Smooth muscle cell (in vitro differentiated cells): ENCODE measurements at regions not wholly inside any gene's neighbourhood (a gene's known extent, or its start where the extent isn't known, plus 50 kb on each side); places are given as distances from the start of the nearest gene placed in this dataset.
"Not testable (repeated sequence)": the region's sequence is repeated elsewhere in the genome, so short reads cannot be mapped to it uniquely, and the experiment has no call there.

Source experiments
- DNase-seq: peaks from one replicate; lab custom pipeline; 2025; ENCODE audit not compliant: unreplicated experiment; lab: John Stamatoyannopoulos, UW
- H2AFZ ChIP-seq: fragments of 200-600 bp; sonication (generic); 2 replicates; pipeline ENCODE4 v1.6.0; 2016; ENCODE audit warnings: antibody characterized with exemption, low read depth, mild to moderate bottlenecking
- H3F3A ChIP-seq: fragments of 200-600 bp; sonication (generic); 2 replicates; pipeline ENCODE4 v1.6.0; 2017; ENCODE audit warnings: antibody characterized with exemption, low read depth
- H3K27ac ChIP-seq: fragments of 200-600 bp; sonication (generic); 2 replicates; pipeline ENCODE4 v1.5.1; 2016; ENCODE audit warnings: low read depth, mild to moderate bottlenecking
- H3K27me3 ChIP-seq: fragments of 200-600 bp; sonication (generic); 2 replicates; pipeline ENCODE4 v1.6.1; 2016; ENCODE audit warnings: low read depth, mild to moderate bottlenecking
- H3K36me3 ChIP-seq: fragments of 200-600 bp; sonication (generic); 2 replicates; pipeline ENCODE4 v1.5.1; 2016; ENCODE audit warnings: low read depth
- H3K4me1 ChIP-seq: fragments of 200-600 bp; sonication (generic); 2 replicates; pipeline ENCODE4 v1.5.1; 2016; ENCODE audit warnings: low read depth
- H3K4me2 ChIP-seq: fragments of 200-600 bp; sonication (generic); 2 replicates; pipeline ENCODE4 v1.6.0; 2016; ENCODE audit warnings: mild to moderate bottlenecking
- H3K4me3 ChIP-seq: fragments of 200-600 bp; sonication (generic); 2 replicates; pipeline ENCODE4 v1.5.1; 2016; ENCODE audit warnings: mild to moderate bottlenecking
- H3K79me2 ChIP-seq: fragments of 200-600 bp; sonication (generic); 2 replicates; pipeline ENCODE4 v1.6.0; 2016; ENCODE audit warnings: low read depth, mild to moderate bottlenecking
- H3K9ac ChIP-seq: fragments of 200-600 bp; sonication (generic); 2 replicates; pipeline ENCODE4 v1.6.0; 2016; ENCODE audit warnings: low read depth
- H3K9me3 ChIP-seq: fragments of 200-600 bp; sonication (generic); replicated peaks from 2 replicates; pipeline ENCODE4 v1.5.1; 2016; ENCODE audit warnings: low read depth
- H4K20me1 ChIP-seq: fragments of 200-600 bp; sonication (generic); 2 replicates; pipeline ENCODE4 v1.6.0; 2016; ENCODE audit warnings: low read depth
- CTCF ChIP-seq: fragments of 200-600 bp; sonication (generic); IDR thresholded peaks from 2 replicates; pipeline ENCODE4 v1.5.1; 2017; ENCODE audit warnings: borderline replicate concordance, mild to moderate bottlenecking, antibody characterized with exemption; ENCODE audit not compliant: insufficient read depth, poor library complexity, severe bottlenecking
- WGBS: methylation state at CpG from one replicate; pipeline ENCODE4 v1.1.7; 2016; ENCODE audit warnings: low lambda C conversion rate; 5-methylcytosine and 5-hydroxymethylcytosine counted together

GRCh38 chr20:28594476-28594875 lies 2663.0 kb upstream of the DEFB115 start:
- not testable (repeated sequence) for H3K9me3 ChIP-seq, H3K4me3 ChIP-seq, H2AFZ ChIP-seq, H3K4me1 ChIP-seq, H3K4me2 ChIP-seq, DNase-seq, H3K27ac ChIP-seq, H3K36me3 ChIP-seq, H3K9ac ChIP-seq, H4K20me1 ChIP-seq, H3K79me2 ChIP-seq, H3F3A ChIP-seq, H3K27me3 ChIP-seq
- 73% methylated on average over 6 of the region's 7 CpGs for whole genome bisulfite sequencing

GRCh38 chr20:28602006-28602402 lies 2655.5 kb upstream of the DEFB115 start:
- WGBS = 98% methylated on average over 6 of the region's 7 CpGs
- H3K9ac ChIP-seq, H4K20me1 ChIP-seq, H3K36me3 ChIP-seq, H3K4me3 ChIP-seq, H3K4me1 ChIP-seq, H3K27me3 ChIP-seq, H3K4me2 ChIP-seq, H3F3A ChIP-seq, DNase-seq, H3K27ac ChIP-seq, H2AFZ ChIP-seq, H3K79me2 ChIP-seq, H3K9me3 ChIP-seq: not testable (repeated sequence)

GRCh38 chr20:28602403-28603217 lies 2654.9 kb upstream of the DEFB115 start:
- WGBS = 89% methylated on average over 69 of the region's 71 CpGs
- not testable (repeated sequence) for DNase-seq, H3K79me2 ChIP-seq, H3F3A ChIP-seq, H3K36me3 ChIP-seq, H3K9ac ChIP-seq, H3K4me1 ChIP-seq, H3K9me3 ChIP-seq, H3K27ac ChIP-seq, H3K4me2 ChIP-seq, H2AFZ ChIP-seq, H3K27me3 ChIP-seq, H4K20me1 ChIP-seq, H3K4me3 ChIP-seq

- not testable (repeated sequence) for H3K27me3 ChIP-seq, H3K27ac ChIP-seq, H3K9me3 ChIP-seq, H3K4me2 ChIP-seq, DNase-seq, H3K79me2 ChIP-seq, H4K20me1 ChIP-seq, H2AFZ ChIP-seq, H3K36me3 ChIP-seq, H3K4me3 ChIP-seq, H3K4me1 ChIP-seq, H3K9ac ChIP-seq, H3F3A ChIP-seq
- 91% methylated on average over 17 of the region's 17 CpGs for WGBS
These were observed 2654.3 kb upstream of the DEFB115 start for GRCh38 chr20:28603218-28603577.

- no peak for DNase-seq
- Histone ChIP-seq H2AFZ (no peak overlapping the region), H3F3A (no peaks in the 10 kb centered on the region), H3K79me2 (no peaks in the 10 kb centered on the region), H4K20me1 (no peaks in the 10 kb centered on the region), H3K9me3 (peaks cover 24% of the 10 kb centered on the region), H3K27me3 (no peaks in the 10 kb centered on the region), H3K4me1 (no peaks in the 10 kb centered on the region), H3K36me3 (no peaks in the 10 kb centered on the region), H3K4me3 (no peak overlapping the region), H3K27ac (no peak overlapping the region), H3K9ac (no peak overlapping the region), H3K4me2 (no peak overlapping the region)
- WGBS = 52% methylated on average over 1 of the region's 1 CpG
- TF ChIP-seq CTCF = no peak
These were observed 2641.1 kb upstream of the DEFB115 start for GRCh38 chr20:28616354-28616753.

GRCh38 chr20:28619956-28620651 lies 2637.4 kb upstream of the DEFB115 start:
- not testable (repeated sequence) for H3K4me1 ChIP-seq, H3K9ac ChIP-seq, H3K27me3 ChIP-seq, H3K79me2 ChIP-seq, H3K27ac ChIP-seq, H3K36me3 ChIP-seq, H4K20me1 ChIP-seq, H3K4me3 ChIP-seq, H3K9me3 ChIP-seq, DNase-seq, H3F3A ChIP-seq, H2AFZ ChIP-seq, H3K4me2 ChIP-seq
- 80% methylated on average over 20 of the region's 20 CpGs for WGBS

GRCh38 chr20:28625112-28625511 lies 2632.4 kb upstream of the DEFB115 start:
- WGBS = 37% methylated on average over 2 of the region's 2 CpGs
- not testable (repeated sequence) for H3F3A ChIP-seq, H3K27me3 ChIP-seq, DNase-seq, H3K4me1 ChIP-seq, H3K27ac ChIP-seq, H3K9me3 ChIP-seq, H3K9ac ChIP-seq, H3K4me3 ChIP-seq, H3K36me3 ChIP-seq, H3K4me2 ChIP-seq, H2AFZ ChIP-seq, H3K79me2 ChIP-seq, H4K20me1 ChIP-seq

- H3K4me1 ChIP-seq, H3K4me2 ChIP-seq, H4K20me1 ChIP-seq, H3K9ac ChIP-seq, H3K79me2 ChIP-seq, H3K4me3 ChIP-seq, H3K27me3 ChIP-seq, H3K36me3 ChIP-seq, H3K9me3 ChIP-seq, H3F3A ChIP-seq, DNase-seq, H3K27ac ChIP-seq, H2AFZ ChIP-seq: not testable (repeated sequence)
- WGBS = 56% methylated on average over 2 of the region's 2 CpGs
These were observed 2616.6 kb upstream of the DEFB115 start for GRCh38 chr20:28640831-28641230.
